CD14-positive monocyte (primary cell): ENCODE measurements at regions not wholly inside any gene's neighbourhood (a gene's known extent, or its start where the extent isn't known, plus 50 kb on each side); places are given as distances from the start of the nearest gene placed in this dataset.

Experiments used
- DNase-seq, 3 donors: peaks; one replicate each; pipeline ENCODE4 v3.0.0-alpha.2; 2011 to 2022
- H2AFZ ChIP-seq: 2 replicates; pipeline ENCODE4 v1.6.0; 2012; ENCODE audit warnings: mild to moderate bottlenecking, low read depth, low read length, inconsistent platforms; ENCODE audit not compliant: insufficient read depth, poor library complexity, severe bottlenecking
- H3K27ac ChIP-seq, 2 donors: 1 replicate in 1 of 2; 2 replicates in 1 of 2; pipeline ENCODE4 v1.5.1; 2012 to 2013; ENCODE audit warnings: low read length in 2 of 2, control low read depth in 1 of 2, inconsistent platforms in 1 of 2, low read depth in 1 of 2, mild to moderate bottlenecking in 1 of 2
- H3K27me3 ChIP-seq, 2 donors: one replicate each; pipeline versions ENCODE4 v1.6.0 to v1.6.1; 2011 to 2013; ENCODE audit warnings: low read length in 2 of 2; ENCODE audit not compliant: control insufficient read depth in 2 of 2, insufficient read depth in 2 of 2
- H3K36me3 ChIP-seq, 2 donors: replicated peaks in 1 of 2; 1 replicate in 1 of 2; 2 replicates in 1 of 2; pipeline versions ENCODE4 v1.5.1 to v1.6.1; 2012 to 2013; ENCODE audit warnings: low read length in 2 of 2, control low read depth in 1 of 2, inconsistent platforms in 1 of 2, mild to moderate bottlenecking in 1 of 2; ENCODE audit not compliant: insufficient read depth in 2 of 2, control insufficient read depth in 1 of 2
- H3K4me1 ChIP-seq, 2 donors: 1 replicate in 1 of 2; 2 replicates in 1 of 2; pipeline versions ENCODE4 v1.5.1 to v1.6.1; 2012 to 2013; ENCODE audit warnings: low read length in 2 of 2, control low read depth in 1 of 2, inconsistent platforms in 1 of 2, mild to moderate bottlenecking in 1 of 2, moderate library complexity in 1 of 2; ENCODE audit not compliant: insufficient read depth in 2 of 2, control insufficient read depth in 1 of 2
- H3K4me2 ChIP-seq: replicated peaks from 2 replicates; pipeline ENCODE3; 2012; ENCODE audit warnings: low read length, moderate library complexity, mild to moderate bottlenecking; ENCODE audit not compliant: poor library complexity, severe bottlenecking; ENCODE audit errors: extremely low read depth
- H3K4me3 ChIP-seq, 3 experiments: fragments of 200-600 bp in 1 of 3; sonication (generic) in 1 of 3; replicated peaks in 1 of 3; 1 replicate in 2 of 3; 2 replicates in 1 of 3; pipeline ENCODE4 v1.5.1; 2011 to 2013; ENCODE audit warnings: low read length in 3 of 3, mild to moderate bottlenecking in 3 of 3, control low read depth in 2 of 3, low read depth in 2 of 3, inconsistent platforms in 1 of 3, moderate library complexity in 1 of 3
- H3K79me2 ChIP-seq: 2 replicates; pipeline ENCODE4 v1.6.0; 2012; ENCODE audit warnings: mild to moderate bottlenecking, control low read depth, inconsistent platforms, low read length, moderate library complexity; ENCODE audit not compliant: insufficient read depth
- H3K9ac ChIP-seq: 2 replicates; pipeline ENCODE4 v1.6.0; 2017; ENCODE audit warnings: low read length, mild to moderate bottlenecking; ENCODE audit not compliant: insufficient read depth, poor library complexity, severe bottlenecking
- H3K9me3 ChIP-seq, 2 donors: replicated peaks in 1 of 2; 1 replicate in 1 of 2; 2 replicates in 1 of 2; pipeline versions ENCODE4 v1.5.1 to v1.6.1; 2012 to 2013; ENCODE audit warnings: low read length in 2 of 2, control low read depth in 1 of 2; ENCODE audit not compliant: control insufficient read depth in 1 of 2, insufficient read depth in 1 of 2
- H4K20me1 ChIP-seq: 2 replicates; pipeline ENCODE4 v1.6.0; 2012; ENCODE audit warnings: mild to moderate bottlenecking, low read length, control low read depth, moderate library complexity; ENCODE audit not compliant: insufficient read depth
- H3K27ac Mint-ChIP-seq, 7 donors: one replicate each; pipeline ENCODE4 v1.8.0; 2020; ENCODE audit warnings: mild to moderate bottlenecking in 7 of 7, mixed read lengths in 7 of 7, moderate library complexity in 6 of 7, inconsistent platforms in 2 of 7
- H3K27me3 Mint-ChIP-seq, 3 donors: one replicate each; pipeline ENCODE4 v1.8.0; 2021 to 2022; ENCODE audit warnings: low read depth in 3 of 3, mild to moderate bottlenecking in 3 of 3, mixed read lengths in 3 of 3, moderate library complexity in 3 of 3, inconsistent platforms in 1 of 3
- H3K36me3 Mint-ChIP-seq, 2 donors: one replicate each; pipeline ENCODE4 v1.8.0; 2020; ENCODE audit warnings: mixed read lengths in 2 of 2, inconsistent platforms in 1 of 2, mild to moderate bottlenecking in 1 of 2
- H3K4me1 Mint-ChIP-seq: one replicate; pipeline ENCODE4 v1.8.0; 2020; ENCODE audit warnings: mild to moderate bottlenecking, mixed read lengths
- H3K4me3 Mint-ChIP-seq, 2 donors: one replicate each; pipeline ENCODE4 v1.8.0; 2020; ENCODE audit warnings: mild to moderate bottlenecking in 2 of 2, mixed read lengths in 2 of 2, moderate library complexity in 1 of 2
- H3K9me3 Mint-ChIP-seq, 7 donors: one replicate each; pipeline ENCODE4 v1.8.0; 2020 to 2022; ENCODE audit warnings: mixed read lengths in 7 of 7, mild to moderate bottlenecking in 6 of 7, moderate library complexity in 6 of 7, inconsistent platforms in 2 of 7
- CTCF ChIP-seq: fragments of 200-600 bp; IDR thresholded peaks from one replicate; pipeline ENCODE4 v1.8.0; 2022; ENCODE audit warnings: antibody characterized with exemption, mild to moderate bottlenecking
- WGBS: methylation state at CpG from one replicate; pipeline ENCODE4 v1.1.5; 2013; ENCODE audit warnings: missing lambda C conversion rate; ENCODE audit not compliant: insufficient coverage; 5-methylcytosine and 5-hydroxymethylcytosine counted together
- intact Hi-C, 2 donors: fragments of 100-400 bp; cut with micrococcal nuclease; formaldehyde crosslinking; loops; one replicate each; pipeline versions ENCODE4 v1.15.0 to v1.15.1; 2023

GRCh38 chr15:69992348-69992747 lies 105.4 kb downstream of the TLE3 start:
- H2AFZ ChIP-seq = no peak overlapping the region
- H3K27me3 ChIP-seq = no peaks in the 10 kb centered on the region
- H3K9ac ChIP-seq = no peak overlapping the region
- Mint-ChIP-seq H3K4me3 (no peak overlapping the region), H3K4me1 (peaks cover 4% of the 10 kb centered on the region), H3K27me3 (peaks cover 6 to 10% (median 8%) of the 10 kb centered on the region in 3 donors), H3K9me3 (peaks cover 0 to 4% (median 3%) of the 10 kb centered on the region in 7 donors), H3K36me3 (no peaks in the 10 kb centered on the region), H3K27ac (peak overlapping the region in 2 of 7 donors; percentile 58 to 74)
- 88% methylated on average over 5 of the region's 7 CpGs for WGBS
- no peak for DNase-seq
- H3K36me3 ChIP-seq = no peaks in the 10 kb centered on the region
- H3K4me3 ChIP-seq = no peak overlapping the region
- no peaks in the 10 kb centered on the region for H3K79me2 ChIP-seq
- H3K4me1 ChIP-seq = no peaks in the 10 kb centered on the region
- no peak for TF ChIP-seq CTCF
- intact Hi-C loops = no loop called here
- no peak overlapping the region for H3K27ac ChIP-seq
- H3K9me3 ChIP-seq = no peaks in the 10 kb centered on the region
- H4K20me1 ChIP-seq = no peaks in the 10 kb centered on the region
- no peak overlapping the region for H3K4me2 ChIP-seq

- Mint-ChIP-seq H3K36me3 (no peaks in the 10 kb centered on the region), H3K9me3 (peaks cover 0 to 6% (median 3%) of the 10 kb centered on the region in 7 donors), H3K27ac (no peak overlapping the region), H3K4me3 (no peak overlapping the region), H3K27me3 (peaks cover 3 to 5% (median 5%) of the 10 kb centered on the region in 3 donors), H3K4me1 (peaks cover 5% of the 10 kb centered on the region)
- Histone ChIP-seq H3K27ac (no peak overlapping the region), H3K36me3 (no peaks in the 10 kb centered on the region), H3K9ac (no peak overlapping the region), H3K4me2 (no peak overlapping the region), H3K9me3 (no peaks in the 10 kb centered on the region), H2AFZ (no peak overlapping the region), H3K4me1 (no peaks in the 10 kb centered on the region), H3K27me3 (no peaks in the 10 kb centered on the region), H3K4me3 (no peak overlapping the region), H3K79me2 (no peaks in the 10 kb centered on the region), H4K20me1 (no peaks in the 10 kb centered on the region)
- 100% methylated on average over 1 of the region's 1 CpG for WGBS
- TF ChIP-seq CTCF = no peak
- DNase-seq = no peak
- intact Hi-C loops = no loop called here
Measured at GRCh38 chr15:69994429-69995205, 103.1 kb downstream of the TLE3 start.
